ENCODE measurements at regions not wholly inside any gene's neighbourhood (a gene's known extent, or its start where the extent isn't known, plus 50 kb on each side); places are given as distances from the start of the nearest gene placed in this dataset.

- Mint-ChIP-seq H3K4me1 (no peaks in the 10 kb centered on the region), H3K27ac (no peak overlapping the region), H3K36me3 (no peaks in the 10 kb centered on the region), H3K9me3 (peaks cover 17% of the 10 kb centered on the region), H3K4me3 (no peak overlapping the region)
- DNase-seq (ENCODE audit: low spot score in 2 of 2) (no peak), ATAC-seq (no peak)
Measured at GRCh38 chr3:181379278-181379677, 332.4 kb upstream of the SOX2 start.

DNA sequence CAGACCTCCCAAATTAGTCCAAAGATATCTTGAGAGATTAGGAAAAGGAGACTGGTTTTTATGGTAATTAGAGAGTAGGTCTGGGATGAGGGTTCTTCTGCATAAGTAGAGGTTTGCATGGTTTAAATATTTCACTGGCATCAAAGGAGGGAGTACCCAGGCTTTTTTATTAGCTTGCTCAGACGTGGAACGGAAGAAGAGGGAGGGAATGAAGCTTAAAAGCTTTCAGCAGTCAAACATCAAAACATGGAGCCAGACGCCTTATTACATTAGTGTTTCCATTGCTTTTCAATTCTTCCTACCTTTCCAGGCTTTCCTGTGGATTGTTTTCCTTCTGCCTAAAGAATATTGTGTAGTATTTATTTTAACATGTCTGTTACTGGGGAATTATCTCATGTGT lies 342.1 kb upstream of the SOX2 start:
- ATAC-seq (no peak), DNase-seq (ENCODE audit: low spot score in 2 of 2) (no peak)
- Mint-ChIP-seq H3K4me1 (no peaks in the 10 kb centered on the region), H3K36me3 (no peaks in the 10 kb centered on the region), H3K4me3 (no peak overlapping the region), H3K27ac (no peak overlapping the region), H3K9me3 (peaks cover 13% of the 10 kb centered on the region)

DNA sequence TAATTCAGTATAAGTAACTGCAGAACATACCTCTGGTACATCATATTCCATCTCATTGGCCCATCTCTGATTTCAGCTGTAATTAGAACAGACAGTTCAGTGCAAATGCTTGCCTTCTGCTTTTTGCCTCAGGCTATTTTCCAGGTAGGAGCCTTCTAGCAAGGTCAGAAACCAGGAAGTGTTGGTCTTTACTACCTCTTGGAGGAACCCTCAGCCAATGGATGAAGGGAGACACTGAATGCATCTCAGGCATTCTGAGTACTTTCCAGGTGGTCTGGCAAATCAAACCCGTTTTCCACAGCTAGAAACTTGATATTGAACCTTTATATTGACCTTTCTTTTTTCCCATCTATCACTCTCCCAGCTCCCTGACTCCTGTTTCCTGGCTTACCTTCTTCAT lies 348.5 kb upstream of the SOX2 start:
- Mint-ChIP-seq H3K4me1 (no peaks in the 10 kb centered on the region), H3K4me3 (no peak overlapping the region), H3K9me3 (peaks cover 15% of the 10 kb centered on the region), H3K27ac (no peak overlapping the region), H3K36me3 (no peaks in the 10 kb centered on the region)
- no peak for ATAC-seq
- DNase-seq (ENCODE audit: low spot score in 2 of 2): no peak

DNA sequence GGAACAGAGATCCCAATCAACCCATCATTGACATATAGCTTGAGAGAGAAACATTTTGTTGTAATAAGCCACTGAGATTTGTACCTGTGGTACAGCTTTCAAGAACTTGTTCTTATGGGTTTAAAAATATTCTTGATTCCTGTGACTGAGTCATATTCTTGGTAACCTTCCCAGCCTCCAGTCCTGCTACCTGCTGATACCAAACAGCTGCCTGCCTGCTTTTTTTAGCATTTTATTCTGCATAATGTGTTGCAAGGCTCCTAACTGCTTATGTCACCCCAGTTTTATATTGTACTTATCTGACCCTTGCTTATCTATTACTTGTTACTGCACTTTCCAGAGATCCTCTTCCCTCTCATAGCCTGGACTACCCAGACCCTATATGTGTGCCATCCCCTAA lies 349.3 kb upstream of the SOX2 start:
- no peak for DNase-seq (ENCODE audit: low spot score in 2 of 2)
- ATAC-seq: no peak
- H3K36me3 Mint-ChIP-seq: no peaks in the 10 kb centered on the region
- no peak overlapping the region for H3K27ac Mint-ChIP-seq
- no peaks in the 10 kb centered on the region for H3K4me1 Mint-ChIP-seq
- peaks cover 20% of the 10 kb centered on the region for H3K9me3 Mint-ChIP-seq
- no peak overlapping the region for H3K4me3 Mint-ChIP-seq

GRCh38 chr3:181358562-181358961 lies 353.2 kb upstream of the SOX2 start:
- Mint-ChIP-seq H3K9me3 (peaks cover 36% of the 10 kb centered on the region), H3K27ac (no peak overlapping the region), H3K4me3 (no peak overlapping the region), H3K36me3 (no peaks in the 10 kb centered on the region), H3K4me1 (no peaks in the 10 kb centered on the region)
- ATAC-seq (peak; percentile 26), DNase-seq (ENCODE audit: low spot score in 2 of 2) (no peak)

GRCh38 chr3:181358060-181358459 lies 353.7 kb upstream of the SOX2 start:
- H3K4me1 Mint-ChIP-seq: no peaks in the 10 kb centered on the region
- no peak overlapping the region for H3K4me3 Mint-ChIP-seq
- DNase-seq (ENCODE audit: low spot score in 2 of 2): no peak
- no peaks in the 10 kb centered on the region for H3K36me3 Mint-ChIP-seq
- H3K27ac Mint-ChIP-seq: no peak overlapping the region
- ATAC-seq: no peak
- H3K9me3 Mint-ChIP-seq: peaks cover 33% of the 10 kb centered on the region

DNA sequence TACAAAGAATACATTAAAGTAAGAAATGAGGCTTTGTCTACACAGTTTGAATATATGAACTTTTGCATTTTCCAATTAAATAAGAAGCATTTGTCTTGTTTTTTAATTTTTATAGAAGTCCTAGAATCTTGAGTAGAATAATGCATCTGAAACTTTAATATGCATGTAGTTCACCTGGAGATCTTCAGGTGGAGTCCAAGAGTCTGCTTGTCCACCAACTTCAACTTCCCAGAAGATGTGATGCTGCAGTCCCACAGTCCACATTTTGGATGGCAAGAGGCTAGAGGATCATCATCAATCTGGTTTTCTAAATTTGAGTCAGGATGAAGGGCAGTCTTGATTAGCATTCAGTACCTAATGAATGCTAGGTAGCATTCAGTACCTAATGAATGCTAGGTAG lies 357.6 kb upstream of the SOX2 start:
- Mint-ChIP-seq H3K9me3 (peaks cover 21% of the 10 kb centered on the region), H3K36me3 (no peaks in the 10 kb centered on the region), H3K4me3 (no peak overlapping the region), H3K4me1 (no peaks in the 10 kb centered on the region), H3K27ac (no peak overlapping the region)
- DNase-seq (ENCODE audit: low spot score in 2 of 2) (no peak), ATAC-seq (no peak)

- peaks cover 21% of the 10 kb centered on the region for H3K9me3 Mint-ChIP-seq
- ATAC-seq: no peak
Measured at GRCh38 chr3:181344331-181344730, 354.8 kb upstream of the DNAJC19 start.

DNA sequence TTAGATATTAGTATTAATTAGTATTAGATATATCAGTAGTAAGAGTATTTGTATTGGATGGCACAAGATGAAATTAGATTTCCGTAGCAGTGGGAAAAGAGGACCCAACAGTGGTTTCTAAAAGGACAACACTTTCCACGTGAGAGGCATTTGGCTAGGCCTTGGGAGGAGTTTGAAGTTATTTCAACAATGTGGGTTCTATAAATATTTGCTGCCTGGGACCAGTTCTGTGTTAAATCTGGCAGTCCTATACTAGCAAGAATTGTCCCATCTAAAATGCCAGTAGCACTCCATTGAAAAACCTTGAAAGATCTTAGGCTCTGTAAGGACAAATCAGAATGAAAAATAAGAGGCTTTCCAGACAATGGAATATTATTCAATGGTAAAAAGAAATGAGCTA lies 347.1 kb upstream of the DNAJC19 start:
- Mint-ChIP-seq H3K4me1 (no peaks in the 10 kb centered on the region), H3K36me3 (no peaks in the 10 kb centered on the region), H3K4me3 (no peak overlapping the region), H3K9me3 (peaks cover 14% of the 10 kb centered on the region), H3K27ac (no peak overlapping the region)
- no peak for ATAC-seq
- no peak for DNase-seq (ENCODE audit: low spot score in 2 of 2)

More at GRCh38 chr3:181344331-181344730, 354.8 kb upstream of the DNAJC19 start:
- H3K27ac Mint-ChIP-seq: no peak overlapping the region
- DNase-seq (ENCODE audit: low spot score in 2 of 2): no peak
- no peak overlapping the region for H3K4me3 Mint-ChIP-seq
- no peaks in the 10 kb centered on the region for H3K36me3 Mint-ChIP-seq
- H3K4me1 Mint-ChIP-seq: no peaks in the 10 kb centered on the region

DNA sequence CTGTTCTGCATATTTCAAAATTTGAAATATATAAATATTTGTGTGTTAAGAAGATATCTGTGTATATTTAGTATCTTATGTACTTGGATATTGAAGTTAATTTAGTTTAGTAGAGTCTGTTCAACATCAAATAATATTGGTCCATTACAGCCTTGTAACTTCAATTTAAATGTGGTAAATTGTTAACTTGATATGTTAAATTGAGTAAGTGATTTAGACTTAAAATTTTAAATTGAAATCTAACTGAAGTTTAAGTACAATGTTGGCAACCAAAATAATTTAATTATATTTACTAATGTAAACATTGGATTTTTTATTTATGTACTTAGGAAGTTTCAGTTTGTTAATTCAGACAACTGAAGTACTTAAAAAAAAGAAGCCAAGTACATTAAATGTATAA lies 343.9 kb upstream of the DNAJC19 start:
- no peak overlapping the region for H3K4me3 Mint-ChIP-seq
- peaks cover 13% of the 10 kb centered on the region for H3K9me3 Mint-ChIP-seq
- H3K36me3 Mint-ChIP-seq: no peaks in the 10 kb centered on the region
- no peak overlapping the region for H3K27ac Mint-ChIP-seq
- no peaks in the 10 kb centered on the region for H3K4me1 Mint-ChIP-seq
- ATAC-seq (no peak), DNase-seq (ENCODE audit: low spot score in 2 of 2) (no peak)

DNA sequence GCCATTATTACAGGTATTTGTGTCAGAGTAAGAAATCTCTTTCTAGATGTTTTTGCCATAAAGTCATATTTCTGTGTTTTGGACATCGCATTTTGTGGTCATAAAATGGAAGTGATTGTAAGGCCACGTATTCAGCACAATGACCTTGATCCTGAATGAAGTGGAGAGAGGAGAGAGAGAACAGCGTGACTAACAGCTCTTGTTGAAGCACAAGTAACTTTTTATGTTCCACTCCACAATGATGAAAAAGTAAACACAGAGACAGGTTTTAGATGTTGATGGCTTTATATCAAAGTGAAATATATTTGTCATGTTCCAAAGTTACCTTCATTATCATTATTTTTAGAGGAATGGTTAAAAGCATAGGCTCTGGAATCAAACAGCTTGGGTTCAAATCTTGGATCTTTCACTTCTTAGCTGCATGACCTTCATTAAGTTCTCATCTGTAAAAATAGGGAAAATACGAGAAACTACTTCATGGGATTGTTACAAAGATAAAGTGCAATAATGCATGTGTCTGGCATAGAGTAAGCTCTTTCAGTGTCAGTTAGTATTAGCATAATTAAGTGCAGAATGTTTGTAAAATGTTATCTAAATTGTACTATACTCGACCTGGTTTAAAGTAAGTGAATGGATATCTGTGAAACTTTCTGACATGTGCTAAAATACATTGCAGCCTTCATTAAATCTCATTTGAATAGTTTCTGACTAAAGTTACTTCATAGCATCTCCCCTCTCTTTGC lies 341.5 kb upstream of the DNAJC19 start:
- H3K4me1 Mint-ChIP-seq: no peaks in the 10 kb centered on the region
- H3K4me3 Mint-ChIP-seq: no peak overlapping the region
- H3K27ac Mint-ChIP-seq: no peak overlapping the region
- DNase-seq (ENCODE audit: low spot score in 2 of 2): no peak
- no peaks in the 10 kb centered on the region for H3K36me3 Mint-ChIP-seq
- ATAC-seq: no peak
- peaks cover 12% of the 10 kb centered on the region for H3K9me3 Mint-ChIP-seq

GRCh38 chr3:181330257-181330656 lies 340.7 kb upstream of the DNAJC19 start:
- no peaks in the 10 kb centered on the region for H3K4me1 Mint-ChIP-seq
- no peak overlapping the region for H3K4me3 Mint-ChIP-seq
- ATAC-seq (no peak), DNase-seq (ENCODE audit: low spot score in 2 of 2) (no peak)
- H3K27ac Mint-ChIP-seq: no peak overlapping the region
- H3K36me3 Mint-ChIP-seq: no peaks in the 10 kb centered on the region
- peaks cover 10% of the 10 kb centered on the region for H3K9me3 Mint-ChIP-seq

GRCh38 chr3:181329024-181329423 lies 339.5 kb upstream of the DNAJC19 start:
- peaks cover 7% of the 10 kb centered on the region for H3K9me3 Mint-ChIP-seq
- no peak for ATAC-seq

GRCh38 chr3:181328346-181328745 lies 338.8 kb upstream of the DNAJC19 start:
- no peak overlapping the region for H3K4me3 Mint-ChIP-seq
- no peak for DNase-seq (ENCODE audit: low spot score in 2 of 2)
- H3K9me3 Mint-ChIP-seq: peaks cover 10% of the 10 kb centered on the region
- H3K27ac Mint-ChIP-seq: no peak overlapping the region
- no peak for ATAC-seq
- no peaks in the 10 kb centered on the region for H3K36me3 Mint-ChIP-seq
- H3K4me1 Mint-ChIP-seq: no peaks in the 10 kb centered on the region

More at GRCh38 chr3:181329024-181329423, 339.5 kb upstream of the DNAJC19 start:
- Mint-ChIP-seq H3K4me1 (no peaks in the 10 kb centered on the region), H3K27ac (no peak overlapping the region), H3K36me3 (no peaks in the 10 kb centered on the region), H3K4me3 (no peak overlapping the region)
- DNase-seq (ENCODE audit: low spot score in 2 of 2): no peak

- H3K36me3 Mint-ChIP-seq: no peaks in the 10 kb centered on the region
- H3K9me3 Mint-ChIP-seq: peaks cover 16% of the 10 kb centered on the region
- DNase-seq (ENCODE audit: low spot score in 2 of 2) (no peak), ATAC-seq (no peak)
- no peaks in the 10 kb centered on the region for H3K4me1 Mint-ChIP-seq
- no peak overlapping the region for H3K4me3 Mint-ChIP-seq
- no peak overlapping the region for H3K27ac Mint-ChIP-seq
Measured at GRCh38 chr3:181327349-181327748, 337.8 kb upstream of the DNAJC19 start.

DNA sequence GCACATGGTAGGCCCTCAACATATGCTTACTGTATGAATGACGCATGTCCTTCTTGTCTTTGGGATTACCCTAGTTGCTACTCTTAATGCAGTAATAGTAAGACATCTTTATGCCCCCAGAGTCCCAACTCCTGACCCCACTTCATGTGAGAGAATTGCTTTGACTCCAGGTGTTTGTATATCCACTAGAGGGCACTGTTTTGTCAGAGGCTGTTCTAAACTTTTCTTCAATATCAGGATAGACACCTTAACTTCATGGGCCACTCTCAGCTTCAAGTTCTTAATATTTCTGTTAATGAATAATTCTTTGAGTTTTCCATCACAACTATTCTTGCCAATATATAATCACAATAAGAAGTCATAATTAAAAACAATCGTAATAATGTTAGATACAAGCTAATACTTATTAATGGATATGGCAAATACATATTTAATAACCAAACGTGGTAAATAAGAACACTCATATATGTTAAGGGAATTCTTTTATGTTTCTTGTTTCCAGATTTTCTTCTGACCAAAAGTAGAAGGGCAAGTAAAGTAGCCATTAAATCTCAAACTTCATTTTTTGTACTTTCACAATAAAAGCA lies 337.2 kb upstream of the DNAJC19 start:
- Mint-ChIP-seq H3K9me3 (peaks cover 22% of the 10 kb centered on the region), H3K4me1 (no peaks in the 10 kb centered on the region), H3K4me3 (no peak overlapping the region), H3K36me3 (no peaks in the 10 kb centered on the region), H3K27ac (no peak overlapping the region)
- ATAC-seq: no peak
- DNase-seq (ENCODE audit: low spot score in 2 of 2): no peak

Measured in stimulated activated effector memory CD8-positive, alpha-beta T cell treated with anti-CD3 and anti-CD28 coated beads, Interleukin-12 subunit alpha, Interleukin-12 subunit beta, amount 100 ng/mL, for 72 hours (primary cell).